DND-41 (cell line): ENCODE measurements at regions not wholly inside any gene's neighbourhood (a gene's known extent, or its start where the extent isn't known, plus 50 kb on each side); places are given as distances from the start of the nearest gene placed in this dataset.

Experiments
- CTCF ChIP-seq: IDR thresholded peaks from 2 replicates; pipeline ENCODE4 v1.5.1; 2012; ENCODE audit warnings: borderline replicate concordance, low read length, moderate library complexity, mild to moderate bottlenecking; ENCODE audit not compliant: poor library complexity, severe bottlenecking; ENCODE audit errors: extremely low read depth
- EZH2 ChIP-seq: IDR thresholded peaks from 3 replicates; pipeline ENCODE4 v1.6.1; 2012; ENCODE audit warnings: borderline replicate concordance, low read depth, mild to moderate bottlenecking, moderate library complexity, low read length, inconsistent platforms; ENCODE audit not compliant: severe bottlenecking

- no peak for TF ChIP-seq CTCF
- no peak for TF ChIP-seq EZH2
These were observed 483.0 kb upstream of the ID2 start for GRCh38 chr2:8198766-8199382.
